H9 (cell line): ENCODE measurements at regions not wholly inside any gene's neighbourhood (a gene's known extent, or its start where the extent isn't known, plus 50 kb on each side); places are given as distances from the start of the nearest gene placed in this dataset.
A peak's percentile ranks its signal among the peaks of the same experiment; 100 is the strongest.

Experiments
- DNase-seq: peaks from one replicate; pipeline ENCODE4 v3.0.0-alpha.2; 2017
- H2AFZ ChIP-seq: one replicate; pipeline ENCODE4 v1.6.1; 2013; ENCODE audit warnings: mild to moderate bottlenecking, low read length, control low read depth, moderate library complexity
- H2AK5ac ChIP-seq: 2 replicates; pipeline ENCODE4 v1.6.1; 2013; ENCODE audit warnings: low read length, control low read depth, mixed read lengths; ENCODE audit not compliant: insufficient read length
- H2BK120ac ChIP-seq: one replicate; pipeline ENCODE4 v1.6.1; 2013; ENCODE audit warnings: low read depth, mild to moderate bottlenecking, low read length, control low read depth, inconsistent platforms; ENCODE audit not compliant: poor library complexity, severe bottlenecking
- H2BK12ac ChIP-seq: 2 replicates; pipeline ENCODE4 v1.6.1; 2013; ENCODE audit warnings: low read length, control low read depth, mixed read lengths, low read depth; ENCODE audit not compliant: insufficient read length
- H2BK15ac ChIP-seq: 2 replicates; pipeline ENCODE4 v1.6.1; 2013; ENCODE audit warnings: low read depth, low read length, control low read depth
- H2BK20ac ChIP-seq: one replicate; pipeline ENCODE4 v1.6.1; 2013; ENCODE audit warnings: low read depth, mild to moderate bottlenecking, low read length, control low read depth, inconsistent platforms; ENCODE audit not compliant: poor library complexity, severe bottlenecking
- H2BK5ac ChIP-seq: 2 replicates; pipeline ENCODE4 v1.6.1; 2013; ENCODE audit warnings: low read length, control low read depth, mixed read lengths; ENCODE audit not compliant: insufficient read length
- H3K14ac ChIP-seq: 2 replicates; pipeline ENCODE4 v1.6.1; 2013; ENCODE audit warnings: low read length, control low read depth; ENCODE audit not compliant: insufficient read depth
- H3K18ac ChIP-seq: 2 replicates; pipeline ENCODE4 v1.6.1; 2013; ENCODE audit warnings: low read depth, mild to moderate bottlenecking, mixed read lengths, low read length, control low read depth; ENCODE audit not compliant: insufficient read length
- H3K23ac ChIP-seq: 2 replicates; pipeline ENCODE4 v1.6.1; 2013; ENCODE audit warnings: low read length, control low read depth, mixed read lengths, low read depth; ENCODE audit not compliant: insufficient read length
- H3K23me2 ChIP-seq: 2 replicates; pipeline ENCODE4 v1.6.1; 2013; ENCODE audit warnings: low read depth, mild to moderate bottlenecking, mixed read lengths, low read length, control low read depth; ENCODE audit not compliant: insufficient read length, poor library complexity, severe bottlenecking
- H3K27ac ChIP-seq: 2 replicates; pipeline ENCODE4 v1.5.1; 2013; ENCODE audit warnings: low read length, control low read depth, mixed read lengths, low read depth; ENCODE audit not compliant: insufficient read length
- H3K27me3 ChIP-seq: 2 replicates; pipeline ENCODE4 v1.6.1; 2013; ENCODE audit warnings: low read length, control low read depth, inconsistent platforms; ENCODE audit not compliant: insufficient read depth
- H3K4ac ChIP-seq: 2 replicates; pipeline ENCODE4 v1.6.1; 2013; ENCODE audit warnings: low read depth, mild to moderate bottlenecking, control low read depth, inconsistent platforms, low read length, moderate library complexity
- H3K4me1 ChIP-seq: 2 replicates; pipeline ENCODE4 v1.6.1; 2013; ENCODE audit warnings: low read length, control low read depth, inconsistent platforms; ENCODE audit not compliant: insufficient read depth
- H3K4me2 ChIP-seq: 2 replicates; pipeline ENCODE4 v1.6.1; 2013; ENCODE audit warnings: low read length, control low read depth, mixed read lengths; ENCODE audit not compliant: insufficient read length, insufficient read depth
- H3K56ac ChIP-seq: 2 replicates; pipeline ENCODE4 v1.6.1; 2013; ENCODE audit warnings: low read depth, mild to moderate bottlenecking, mixed read lengths, low read length, control low read depth; ENCODE audit not compliant: insufficient read length
- H3K79me1 ChIP-seq: 2 replicates; pipeline ENCODE4 v1.6.1; 2013; ENCODE audit warnings: low read depth, mild to moderate bottlenecking, moderate library complexity, low read length, control low read depth, inconsistent platforms; ENCODE audit not compliant: insufficient read depth, poor library complexity, severe bottlenecking
- H3K79me2 ChIP-seq: 2 replicates; pipeline ENCODE4 v1.6.1; 2013; ENCODE audit warnings: low read length, control low read depth, inconsistent platforms; ENCODE audit not compliant: insufficient read depth
- H3K9ac ChIP-seq: 2 replicates; pipeline ENCODE4 v1.6.1; 2013; ENCODE audit warnings: low read length, control low read depth, mixed read lengths; ENCODE audit not compliant: insufficient read length; ENCODE audit errors: extremely low read depth
- H3K9me3 ChIP-seq: one replicate; pipeline ENCODE4 v1.6.1; 2013; ENCODE audit warnings: low read depth, low read length, inconsistent platforms; ENCODE audit not compliant: control insufficient read depth
- H3T11ph ChIP-seq: one replicate; pipeline ENCODE4 v1.6.1; 2013; ENCODE audit warnings: mild to moderate bottlenecking, low read length, control low read depth, inconsistent platforms
- H4K20me1 ChIP-seq: one replicate; pipeline ENCODE4 v1.6.1; 2013; ENCODE audit not compliant: control insufficient read depth, insufficient read length, insufficient read depth
- H4K5ac ChIP-seq: 2 replicates; pipeline ENCODE4 v1.6.1; 2013; ENCODE audit warnings: low read depth, mild to moderate bottlenecking, mixed read lengths, low read length, control low read depth; ENCODE audit not compliant: insufficient read length
- H4K8ac ChIP-seq: replicated peaks from 2 replicates; pipeline ENCODE4 v1.6.1; 2013; ENCODE audit warnings: low read length, control low read depth, mixed read lengths, low read depth; ENCODE audit not compliant: insufficient read length
- H4K91ac ChIP-seq: 2 replicates; pipeline ENCODE4 v1.6.1; 2013; ENCODE audit warnings: low read depth, mild to moderate bottlenecking, moderate library complexity, mixed read lengths, low read length, control low read depth; ENCODE audit not compliant: insufficient read length
- H3K27ac Mint-ChIP-seq, 3 experiments: 2 replicates in 2 of 3; 3 replicates in 1 of 3; pipeline ENCODE4 v1.8.0; 2020 to 2021; ENCODE audit warnings: mixed read lengths in 3 of 3, mild to moderate bottlenecking in 1 of 3, moderate library complexity in 1 of 3
- H3K27me3 Mint-ChIP-seq: 2 replicates; pipeline ENCODE4 v1.8.0; 2021; ENCODE audit warnings: low read depth, mild to moderate bottlenecking, moderate library complexity, mixed read lengths
- H3K36me3 Mint-ChIP-seq, 3 experiments: 2 replicates in 2 of 3; 3 replicates in 1 of 3; pipeline ENCODE4 v1.8.0; 2020 to 2021; ENCODE audit warnings: low read depth in 3 of 3, mixed read lengths in 3 of 3; ENCODE audit not compliant: insufficient read depth in 1 of 3
- H3K4me1 Mint-ChIP-seq, 2 experiments: 2 replicates each; pipeline ENCODE4 v1.8.0; 2020; ENCODE audit warnings: mixed read lengths in 2 of 2
- H3K4me3 Mint-ChIP-seq, 2 experiments: 2 replicates in 1 of 2; 3 replicates in 1 of 2; pipeline ENCODE4 v1.8.0; 2020 to 2021; ENCODE audit warnings: mild to moderate bottlenecking in 2 of 2, mixed read lengths in 2 of 2, moderate library complexity in 1 of 2
- H3K9me3 Mint-ChIP-seq, 2 experiments: 2 replicates in 1 of 2; 3 replicates in 1 of 2; pipeline ENCODE4 v1.8.0; 2020; ENCODE audit warnings: mild to moderate bottlenecking in 2 of 2, mixed read lengths in 2 of 2, moderate library complexity in 1 of 2
- CTCF ChIP-seq: fragments of 200-600 bp; sonication (generic); conservative IDR thresholded peaks from 3 replicates; pipeline ENCODE4 v1.8.0; 2021; ENCODE audit warnings: antibody characterized with exemption, mild to moderate bottlenecking
- WGBS: extraction: QIAGEN DNeasy Blood & Tissue Kit; methylation state at CpG from one replicate; pipeline ENCODE4 v1.1.7; 2013; ENCODE audit warnings: missing lambda C conversion rate, low lambda C conversion rate, mixed read lengths; ENCODE audit not compliant: insufficient read length; ENCODE audit errors: extremely low coverage; 5-methylcytosine and 5-hydroxymethylcytosine counted together

- no peaks in the 10 kb centered on the region for H3K27me3 ChIP-seq
- peaks cover 0 to 7% (median 0%) of the 10 kb centered on the region in 3 experiments; a peak in 2 of 7 replicates for H3K36me3 Mint-ChIP-seq
- no CpG with 5 or more reads among the region's 2 CpGs for whole genome bisulfite sequencing
These were observed 519.2 kb upstream of the PCDH15 start for GRCh38 chr10:55320187-55320700.

More at GRCh38 chr10:55320187-55320700, 519.2 kb upstream of the PCDH15 start:
- no peak overlapping the region for H4K5ac ChIP-seq
- H3K9me3 ChIP-seq: no peaks in the 10 kb centered on the region
- H3K23me2 ChIP-seq: no peaks in the 10 kb centered on the region
- no peak overlapping the region for H2BK20ac ChIP-seq
- H3K4me1 ChIP-seq: no peaks in the 10 kb centered on the region
- H3K27ac ChIP-seq: no peak overlapping the region
- no peak overlapping the region for H3K18ac ChIP-seq
- no peak overlapping the region for H3T11ph ChIP-seq
- H2BK12ac ChIP-seq: no peak overlapping the region
- H2BK15ac ChIP-seq: no peak overlapping the region
- H3K4ac ChIP-seq: no peak overlapping the region
- H2AK5ac ChIP-seq: no peak overlapping the region
- H2AFZ ChIP-seq: no peak overlapping the region
- Mint-ChIP-seq H3K4me3 (no peak overlapping the region), H3K27ac (peak overlapping the region in 1 of 3 experiments; percentile 71; a peak in 1 of 7 replicates), H3K27me3 (no peaks in the 10 kb centered on the region; the same call in 1 of the 2 replicates), H3K4me1 (peaks cover 6 to 7% of the 10 kb centered on the region in 2 experiments; a peak in 3 of 4 replicates), H3K9me3 (peaks cover 0 to 2% of the 10 kb centered on the region in 2 experiments; a peak in 1 of 5 replicates)
- no peak overlapping the region for H3K4me2 ChIP-seq
- H3K79me2 ChIP-seq: no peaks in the 10 kb centered on the region
- no peaks in the 10 kb centered on the region for H3K79me1 ChIP-seq
- no peak overlapping the region for H4K8ac ChIP-seq
- H3K14ac ChIP-seq: no peak overlapping the region
- H3K23ac ChIP-seq: no peak overlapping the region
- no peaks in the 10 kb centered on the region for H4K20me1 ChIP-seq
- DNase-seq: no peak
- H3K9ac ChIP-seq: no peak overlapping the region
- no peak overlapping the region for H3K56ac ChIP-seq
- TF ChIP-seq CTCF: no peak
- H2BK120ac ChIP-seq: no peak overlapping the region
- no peak overlapping the region for H2BK5ac ChIP-seq
- no peak overlapping the region for H4K91ac ChIP-seq
